ENCODE measurements at regions not wholly inside any gene's neighbourhood (a gene's known extent, or its start where the extent isn't known, plus 50 kb on each side); places are given as distances from the start of the nearest gene placed in this dataset.

DNA sequence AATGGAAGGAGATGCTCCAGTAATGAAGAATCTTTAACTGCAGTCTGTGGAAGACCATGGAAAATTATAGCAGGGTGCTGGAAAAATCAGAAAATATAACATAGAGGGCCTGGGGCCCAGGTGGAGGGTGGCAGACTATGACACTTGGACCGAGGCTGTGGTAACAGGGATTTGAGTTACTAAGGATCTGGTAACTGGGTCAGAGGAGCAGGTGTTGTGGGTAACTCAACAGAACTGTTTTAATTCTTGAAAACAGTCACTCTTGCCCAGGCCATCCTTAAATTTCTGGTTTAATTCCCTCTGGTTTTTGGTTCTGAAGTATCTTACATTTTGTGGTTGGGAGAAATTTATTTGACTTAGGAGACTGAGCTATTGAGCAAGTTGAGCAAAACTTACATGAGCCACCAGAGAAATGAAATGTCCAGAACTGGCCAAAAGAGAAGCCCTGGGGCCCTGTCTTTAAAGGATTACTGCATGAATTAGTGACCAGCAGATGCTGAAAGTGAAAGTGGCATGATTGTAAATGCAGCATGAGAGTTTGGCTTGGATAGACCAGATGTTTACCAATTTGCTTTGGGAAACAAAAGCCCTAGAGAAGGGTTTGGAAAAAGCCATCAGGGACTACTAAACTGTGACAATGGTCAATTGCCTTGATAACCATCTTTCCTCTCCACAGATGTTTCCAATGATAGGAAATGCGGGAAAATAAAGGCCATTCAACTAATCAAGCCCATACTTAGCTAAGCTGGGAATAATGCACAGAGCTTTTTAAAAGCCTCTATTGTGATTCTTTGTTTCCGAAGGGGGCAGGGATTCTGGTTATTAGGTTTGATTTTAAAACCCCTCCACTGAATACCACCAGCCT lies 374.9 kb upstream of the TGFBR2 start:
- H2AFZ ChIP-seq (replicated peaks), result no peak overlapping the region
- Mint-ChIP-seq H3K4me3 (no peak overlapping the region), H3K27ac (no peak overlapping the region), H3K27me3 (ENCODE audit: insufficient read depth, low read depth) (no peaks in the 10 kb centered on the region), H3K9me3 (no peaks in the 10 kb centered on the region), H3K4me1 (peaks cover 3% of the 10 kb centered on the region), H3K36me3 (no peaks in the 10 kb centered on the region)
- H4K20me1 ChIP-seq (ENCODE audit: low read depth), result no peaks in the 10 kb centered on the region
- H3K4me3 ChIP-seq, result no peak overlapping the region
- H3K4me1 ChIP-seq, result peaks cover 25% of the 10 kb centered on the region
- H3K36me3 ChIP-seq, result no peaks in the 10 kb centered on the region
- H3K9me3 ChIP-seq (ENCODE audit: low read depth), result no peaks in the 10 kb centered on the region
- H3K27me3 ChIP-seq, result no peaks in the 10 kb centered on the region
- DNase-seq (ENCODE audit: low spot score), result peak; percentile 20
- no peak overlapping the region for H3K9ac ChIP-seq
- H3K27ac ChIP-seq, result peak overlapping the region; percentile 32
- H3K4me2 ChIP-seq, result peak overlapping the region; percentile 21
- TF ChIP-seq, protein P1, sequence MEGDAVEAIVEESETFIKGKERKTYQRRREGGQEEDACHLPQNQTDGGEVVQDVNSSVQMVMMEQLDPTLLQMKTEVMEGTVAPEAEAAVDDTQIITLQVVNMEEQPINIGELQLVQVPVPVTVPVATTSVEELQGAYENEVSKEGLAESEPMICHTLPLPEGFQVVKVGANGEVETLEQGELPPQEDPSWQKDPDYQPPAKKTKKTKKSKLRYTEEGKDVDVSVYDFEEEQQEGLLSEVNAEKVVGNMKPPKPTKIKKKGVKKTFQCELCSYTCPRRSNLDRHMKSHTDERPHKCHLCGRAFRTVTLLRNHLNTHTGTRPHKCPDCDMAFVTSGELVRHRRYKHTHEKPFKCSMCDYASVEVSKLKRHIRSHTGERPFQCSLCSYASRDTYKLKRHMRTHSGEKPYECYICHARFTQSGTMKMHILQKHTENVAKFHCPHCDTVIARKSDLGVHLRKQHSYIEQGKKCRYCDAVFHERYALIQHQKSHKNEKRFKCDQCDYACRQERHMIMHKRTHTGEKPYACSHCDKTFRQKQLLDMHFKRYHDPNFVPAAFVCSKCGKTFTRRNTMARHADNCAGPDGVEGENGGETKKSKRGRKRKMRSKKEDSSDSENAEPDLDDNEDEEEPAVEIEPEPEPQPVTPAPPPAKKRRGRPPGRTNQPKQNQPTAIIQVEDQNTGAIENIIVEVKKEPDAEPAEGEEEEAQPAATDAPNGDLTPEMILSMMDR (IDR thresholded peaks at IDR 0.05), result no peak
- TF ChIP-seq EZH2phosphoT487 (IDR thresholded peaks at IDR 0.05), result no peak
- TF ChIP-seq EZH2 (IDR thresholded peaks at IDR 0.05), result no peak
- no peaks in the 10 kb centered on the region for H3K79me2 ChIP-seq (ENCODE audit: low read depth)
- peaks cover 5% of the 10 kb centered on the region for H3F3A ChIP-seq (ENCODE audit: low read depth)

DNA sequence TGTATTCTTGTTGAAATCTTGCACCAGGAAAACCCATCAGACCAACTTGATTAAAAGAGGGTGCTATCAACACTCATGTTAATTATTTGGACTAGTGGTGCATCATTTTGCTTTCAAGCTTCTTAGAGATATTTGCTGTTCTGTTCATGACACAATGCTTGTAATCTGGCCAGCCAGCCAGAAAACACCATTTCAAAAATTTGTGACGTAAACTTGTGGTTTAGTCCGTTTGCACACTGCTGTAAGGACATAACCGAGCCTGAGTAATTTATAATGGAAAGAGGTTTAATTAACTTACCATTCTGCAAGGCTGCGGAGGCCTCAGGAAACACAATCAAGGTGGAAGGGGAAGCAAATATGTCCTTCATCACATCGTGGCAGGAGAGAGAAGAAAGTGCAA lies 374.3 kb upstream of the TGFBR2 start:
- no peak overlapping the region for H3K4me3 ChIP-seq
- no peak overlapping the region for H3K27ac ChIP-seq
- Mint-ChIP-seq H3K36me3 (no peaks in the 10 kb centered on the region), H3K9me3 (no peaks in the 10 kb centered on the region), H3K27ac (no peak overlapping the region), H3K4me1 (peaks cover 3% of the 10 kb centered on the region), H3K27me3 (ENCODE audit: insufficient read depth, low read depth) (no peaks in the 10 kb centered on the region), H3K4me3 (no peak overlapping the region)
- H3K27me3 ChIP-seq, result no peaks in the 10 kb centered on the region
- no peaks in the 10 kb centered on the region for H3K36me3 ChIP-seq
- no peak for DNase-seq (ENCODE audit: low spot score)
- no peaks in the 10 kb centered on the region for H4K20me1 ChIP-seq (ENCODE audit: low read depth)
- no peaks in the 10 kb centered on the region for H3K79me2 ChIP-seq (ENCODE audit: low read depth)
- TF ChIP-seq, protein P1 (IDR thresholded peaks at IDR 0.05), result no peak
- TF ChIP-seq EZH2 (IDR thresholded peaks at IDR 0.05), result no peak
- no peak for TF ChIP-seq EZH2phosphoT487 (IDR thresholded peaks at IDR 0.05)
- H3K4me2 ChIP-seq, result peak overlapping the region; percentile 21
- peaks cover 25% of the 10 kb centered on the region for H3K4me1 ChIP-seq
- no peaks in the 10 kb centered on the region for H3K9me3 ChIP-seq (ENCODE audit: low read depth)
- peaks cover 5% of the 10 kb centered on the region for H3F3A ChIP-seq (ENCODE audit: low read depth)
- H2AFZ ChIP-seq (replicated peaks), result no peak overlapping the region
- no peak overlapping the region for H3K9ac ChIP-seq

DNA sequence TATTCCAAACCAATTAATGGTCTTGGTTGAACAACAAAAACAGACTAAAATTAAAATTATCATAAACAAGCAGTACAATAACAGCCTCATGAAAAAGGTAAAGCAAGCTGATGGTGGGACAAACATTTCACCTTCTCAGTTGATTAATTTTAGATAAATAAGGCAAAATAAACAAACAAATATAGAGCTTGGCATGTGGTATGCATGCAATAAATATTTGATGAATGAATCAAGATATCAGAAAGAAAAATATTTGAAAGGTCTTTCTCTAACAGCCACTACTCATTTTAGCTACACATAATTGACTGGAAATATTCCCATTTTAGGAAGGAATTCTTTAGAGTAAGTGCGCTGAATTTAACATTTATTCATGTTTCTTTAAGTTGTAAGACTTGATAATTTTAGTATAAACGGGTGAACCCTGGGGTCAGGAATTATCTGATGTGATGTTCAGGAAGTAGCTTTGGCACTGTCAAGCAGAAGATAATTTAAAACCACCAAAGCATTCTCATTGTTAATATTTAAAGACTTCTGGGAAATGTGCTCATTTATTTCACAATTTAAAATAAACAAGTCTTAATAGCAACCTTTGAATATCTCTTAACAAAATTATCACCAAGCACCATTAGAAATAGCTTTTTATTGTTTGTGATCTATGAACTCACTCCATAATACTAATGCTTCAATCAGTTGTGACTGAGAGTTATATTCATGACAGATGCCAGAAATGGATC lies 372.3 kb upstream of the TGFBR2 start:
- no peak for DNase-seq (ENCODE audit: low spot score)
- Histone ChIP-seq H3K9me3 (ENCODE audit: low read depth) (no peaks in the 10 kb centered on the region), H3K4me3 (no peak overlapping the region), H3K4me2 (no peak overlapping the region), H3F3A (ENCODE audit: low read depth) (peaks cover 5% of the 10 kb centered on the region), H2AFZ (replicated peaks) (no peak overlapping the region), H4K20me1 (ENCODE audit: low read depth) (no peaks in the 10 kb centered on the region), H3K9ac (no peak overlapping the region), H3K36me3 (no peaks in the 10 kb centered on the region), H3K79me2 (ENCODE audit: low read depth) (no peaks in the 10 kb centered on the region), H3K27me3 (no peaks in the 10 kb centered on the region), H3K4me1 (peaks cover 19% of the 10 kb centered on the region), H3K27ac (no peak overlapping the region)
- Mint-ChIP-seq H3K4me3 (no peak overlapping the region), H3K27ac (no peak overlapping the region), H3K36me3 (no peaks in the 10 kb centered on the region), H3K27me3 (ENCODE audit: insufficient read depth, low read depth) (no peaks in the 10 kb centered on the region), H3K4me1 (no peaks in the 10 kb centered on the region), H3K9me3 (peaks cover 7% of the 10 kb centered on the region)
- TF ChIP-seq, protein P1 (IDR thresholded peaks at IDR 0.05), result no peak
- TF ChIP-seq EZH2 (IDR thresholded peaks at IDR 0.05) (no peak), EZH2phosphoT487 (IDR thresholded peaks at IDR 0.05) (no peak)

Measured in neural progenitor cell (in vitro differentiated cells).